ENCODE measurements at regions not wholly inside any gene's neighbourhood (a gene's known extent, or its start where the extent isn't known, plus 50 kb on each side); places are given as distances from the start of the nearest gene placed in this dataset.

- TF ChIP-seq NFIC (IDR thresholded peaks at IDR 0.05) (no peak), RAD21 (IDR thresholded peaks at IDR 0.05; ENCODE audit: low read depth) (no peak), YY1 (IDR thresholded peaks at IDR 0.05; ENCODE audit: low read depth) (no peak), CEBPB (IDR thresholded peaks at IDR 0.05) (no peak), FOXM1 (IDR thresholded peaks at IDR 0.05; ENCODE audit: borderline replicate concordance, low read depth) (no peak), TAF1 (IDR thresholded peaks at IDR 0.05; ENCODE audit: low read depth) (no peak), EP300 (IDR thresholded peaks at IDR 0.05; ENCODE audit: borderline replicate concordance) (no peak), TEAD4 (IDR thresholded peaks at IDR 0.05) (no peak)
- TF ChIP-seq, protein P1, sequence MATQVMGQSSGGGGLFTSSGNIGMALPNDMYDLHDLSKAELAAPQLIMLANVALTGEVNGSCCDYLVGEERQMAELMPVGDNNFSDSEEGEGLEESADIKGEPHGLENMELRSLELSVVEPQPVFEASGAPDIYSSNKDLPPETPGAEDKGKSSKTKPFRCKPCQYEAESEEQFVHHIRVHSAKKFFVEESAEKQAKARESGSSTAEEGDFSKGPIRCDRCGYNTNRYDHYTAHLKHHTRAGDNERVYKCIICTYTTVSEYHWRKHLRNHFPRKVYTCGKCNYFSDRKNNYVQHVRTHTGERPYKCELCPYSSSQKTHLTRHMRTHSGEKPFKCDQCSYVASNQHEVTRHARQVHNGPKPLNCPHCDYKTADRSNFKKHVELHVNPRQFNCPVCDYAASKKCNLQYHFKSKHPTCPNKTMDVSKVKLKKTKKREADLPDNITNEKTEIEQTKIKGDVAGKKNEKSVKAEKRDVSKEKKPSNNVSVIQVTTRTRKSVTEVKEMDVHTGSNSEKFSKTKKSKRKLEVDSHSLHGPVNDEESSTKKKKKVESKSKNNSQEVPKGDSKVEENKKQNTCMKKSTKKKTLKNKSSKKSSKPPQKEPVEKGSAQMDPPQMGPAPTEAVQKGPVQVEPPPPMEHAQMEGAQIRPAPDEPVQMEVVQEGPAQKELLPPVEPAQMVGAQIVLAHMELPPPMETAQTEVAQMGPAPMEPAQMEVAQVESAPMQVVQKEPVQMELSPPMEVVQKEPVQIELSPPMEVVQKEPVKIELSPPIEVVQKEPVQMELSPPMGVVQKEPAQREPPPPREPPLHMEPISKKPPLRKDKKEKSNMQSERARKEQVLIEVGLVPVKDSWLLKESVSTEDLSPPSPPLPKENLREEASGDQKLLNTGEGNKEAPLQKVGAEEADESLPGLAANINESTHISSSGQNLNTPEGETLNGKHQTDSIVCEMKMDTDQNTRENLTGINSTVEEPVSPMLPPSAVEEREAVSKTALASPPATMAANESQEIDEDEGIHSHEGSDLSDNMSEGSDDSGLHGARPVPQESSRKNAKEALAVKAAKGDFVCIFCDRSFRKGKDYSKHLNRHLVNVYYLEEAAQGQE (IDR thresholded peaks at IDR 0.05; ENCODE audit: low read depth) = no peak
- TF ChIP-seq, protein P2, sequence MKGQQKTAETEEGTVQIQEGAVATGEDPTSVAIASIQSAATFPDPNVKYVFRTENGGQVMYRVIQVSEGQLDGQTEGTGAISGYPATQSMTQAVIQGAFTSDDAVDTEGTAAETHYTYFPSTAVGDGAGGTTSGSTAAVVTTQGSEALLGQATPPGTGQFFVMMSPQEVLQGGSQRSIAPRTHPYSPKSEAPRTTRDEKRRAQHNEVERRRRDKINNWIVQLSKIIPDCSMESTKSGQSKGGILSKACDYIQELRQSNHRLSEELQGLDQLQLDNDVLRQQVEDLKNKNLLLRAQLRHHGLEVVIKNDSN (IDR thresholded peaks at IDR 0.05) = no peak
- TF ChIP-seq, protein P3, sequence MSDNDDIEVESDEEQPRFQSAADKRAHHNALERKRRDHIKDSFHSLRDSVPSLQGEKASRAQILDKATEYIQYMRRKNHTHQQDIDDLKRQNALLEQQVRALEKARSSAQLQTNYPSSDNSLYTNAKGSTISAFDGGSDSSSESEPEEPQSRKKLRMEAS (IDR thresholded peaks at IDR 0.05) = no peak
Measured at GRCh38 chr5:92637960-92638359, 943.1 kb downstream of the NR2F1-AS1 start.

- TF ChIP-seq ZBTB7A (IDR thresholded peaks at IDR 0.05; ENCODE audit: low read depth) = no peak
- TF ChIP-seq, protein P3 (IDR thresholded peaks at IDR 0.05) = no peak
Measured at GRCh38 chr5:92637247-92637646, 943.8 kb downstream of the NR2F1-AS1 start.

GRCh38 chr5:92635001-92635461 lies 946.0 kb downstream of the NR2F1-AS1 start:
- TF ChIP-seq RAD21 (IDR thresholded peaks at IDR 0.05; ENCODE audit: low read depth) (no peak), FOXM1 (IDR thresholded peaks at IDR 0.05; ENCODE audit: borderline replicate concordance, low read depth) (no peak), EP300 (IDR thresholded peaks at IDR 0.05; ENCODE audit: borderline replicate concordance) (no peak), TEAD4 (IDR thresholded peaks at IDR 0.05) (no peak), CREB1 (IDR thresholded peaks at IDR 0.05; ENCODE audit: low read depth) (no peak), CEBPB (IDR thresholded peaks at IDR 0.05) (no peak), TCF12 (IDR thresholded peaks at IDR 0.05; ENCODE audit: low read depth) (no peak)
- TF ChIP-seq, protein P3 (IDR thresholded peaks at IDR 0.05) = no peak

GRCh38 chr5:92633875-92634487 lies 947.0 kb downstream of the NR2F1-AS1 start:
- no peak for TF ChIP-seq ZBTB7A (IDR thresholded peaks at IDR 0.05; ENCODE audit: low read depth)
- no peak for TF ChIP-seq YY1 (IDR thresholded peaks at IDR 0.05; ENCODE audit: low read depth)
- TF ChIP-seq EP300 (IDR thresholded peaks at IDR 0.05; ENCODE audit: borderline replicate concordance) = no peak
- TF ChIP-seq CEBPB (IDR thresholded peaks at IDR 0.05) = no peak
- TF ChIP-seq EGR1 (IDR thresholded peaks at IDR 0.05) = no peak
- TF ChIP-seq CREB1 (IDR thresholded peaks at IDR 0.05; ENCODE audit: low read depth) = no peak
- TF ChIP-seq TEAD4 (IDR thresholded peaks at IDR 0.05) = no peak
- TF ChIP-seq TCF12 (IDR thresholded peaks at IDR 0.05; ENCODE audit: low read depth) = no peak
- TF ChIP-seq, protein P2 (IDR thresholded peaks at IDR 0.05) = no peak
- no peak for TF ChIP-seq FOXM1 (IDR thresholded peaks at IDR 0.05; ENCODE audit: borderline replicate concordance, low read depth)
- TF ChIP-seq, protein P1 (IDR thresholded peaks at IDR 0.05; ENCODE audit: low read depth) = no peak
- no peak for TF ChIP-seq NFIC (IDR thresholded peaks at IDR 0.05)
- TF ChIP-seq TAF1 (IDR thresholded peaks at IDR 0.05; ENCODE audit: low read depth) = no peak
- TF ChIP-seq RAD21 (IDR thresholded peaks at IDR 0.05; ENCODE audit: low read depth) = no peak
- TF ChIP-seq, protein P3 (IDR thresholded peaks at IDR 0.05) = no peak

DNA sequence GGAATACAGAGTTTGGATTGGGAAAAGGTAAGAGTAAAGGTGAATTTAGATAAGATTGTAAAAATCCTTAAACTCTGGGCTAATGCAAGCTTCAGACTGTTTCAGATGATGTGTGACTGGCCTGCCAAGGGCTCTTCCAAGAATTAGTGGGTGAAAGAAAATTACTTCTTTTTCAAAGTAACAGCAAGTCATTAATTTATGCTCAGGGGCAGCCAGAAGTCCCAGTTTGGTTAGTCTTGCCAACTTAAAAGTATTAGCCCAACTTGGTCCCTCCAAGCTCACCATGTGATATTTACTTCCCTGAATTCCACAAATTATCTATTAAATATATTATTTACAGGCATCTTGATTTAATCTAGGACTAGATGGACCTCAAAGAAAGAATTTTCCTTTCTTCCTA lies 947.8 kb downstream of the NR2F1-AS1 start:
- TF ChIP-seq, protein P2 (IDR thresholded peaks at IDR 0.05) = no peak
- no peak for TF ChIP-seq NFIC (IDR thresholded peaks at IDR 0.05)
- TF ChIP-seq EP300 (IDR thresholded peaks at IDR 0.05; ENCODE audit: borderline replicate concordance) = no peak
- TF ChIP-seq CREB1 (IDR thresholded peaks at IDR 0.05; ENCODE audit: low read depth) = no peak
- no peak for TF ChIP-seq CEBPB (IDR thresholded peaks at IDR 0.05)
- TF ChIP-seq EGR1 (IDR thresholded peaks at IDR 0.05) = no peak
- no peak for TF ChIP-seq TEAD4 (IDR thresholded peaks at IDR 0.05)
- no peak for TF ChIP-seq TCF12 (IDR thresholded peaks at IDR 0.05; ENCODE audit: low read depth)
- TF ChIP-seq TAF1 (IDR thresholded peaks at IDR 0.05; ENCODE audit: low read depth) = no peak
- no peak for TF ChIP-seq RAD21 (IDR thresholded peaks at IDR 0.05; ENCODE audit: low read depth)
- TF ChIP-seq, protein P3 (IDR thresholded peaks at IDR 0.05) = no peak
- TF ChIP-seq ZBTB7A (IDR thresholded peaks at IDR 0.05; ENCODE audit: low read depth) = no peak
- TF ChIP-seq YY1 (IDR thresholded peaks at IDR 0.05; ENCODE audit: low read depth) = no peak
- no peak for TF ChIP-seq FOXM1 (IDR thresholded peaks at IDR 0.05; ENCODE audit: borderline replicate concordance, low read depth)
- TF ChIP-seq, protein P1 (IDR thresholded peaks at IDR 0.05; ENCODE audit: low read depth) = no peak
